HG02588 (cell line): ENCODE measurements at regions not wholly inside any gene's neighbourhood (a gene's known extent, or its start where the extent isn't known, plus 50 kb on each side); places are given as distances from the start of the nearest gene placed in this dataset.

Experiments
- ATAC-seq: cut with Tn5 transposase; IDR thresholded peaks from one replicate; pipeline ENCODE4 v1.9.1; 2021; ENCODE audit warnings: mild to moderate bottlenecking, moderate library complexity; ENCODE audit not compliant: unreplicated experiment

DNA sequence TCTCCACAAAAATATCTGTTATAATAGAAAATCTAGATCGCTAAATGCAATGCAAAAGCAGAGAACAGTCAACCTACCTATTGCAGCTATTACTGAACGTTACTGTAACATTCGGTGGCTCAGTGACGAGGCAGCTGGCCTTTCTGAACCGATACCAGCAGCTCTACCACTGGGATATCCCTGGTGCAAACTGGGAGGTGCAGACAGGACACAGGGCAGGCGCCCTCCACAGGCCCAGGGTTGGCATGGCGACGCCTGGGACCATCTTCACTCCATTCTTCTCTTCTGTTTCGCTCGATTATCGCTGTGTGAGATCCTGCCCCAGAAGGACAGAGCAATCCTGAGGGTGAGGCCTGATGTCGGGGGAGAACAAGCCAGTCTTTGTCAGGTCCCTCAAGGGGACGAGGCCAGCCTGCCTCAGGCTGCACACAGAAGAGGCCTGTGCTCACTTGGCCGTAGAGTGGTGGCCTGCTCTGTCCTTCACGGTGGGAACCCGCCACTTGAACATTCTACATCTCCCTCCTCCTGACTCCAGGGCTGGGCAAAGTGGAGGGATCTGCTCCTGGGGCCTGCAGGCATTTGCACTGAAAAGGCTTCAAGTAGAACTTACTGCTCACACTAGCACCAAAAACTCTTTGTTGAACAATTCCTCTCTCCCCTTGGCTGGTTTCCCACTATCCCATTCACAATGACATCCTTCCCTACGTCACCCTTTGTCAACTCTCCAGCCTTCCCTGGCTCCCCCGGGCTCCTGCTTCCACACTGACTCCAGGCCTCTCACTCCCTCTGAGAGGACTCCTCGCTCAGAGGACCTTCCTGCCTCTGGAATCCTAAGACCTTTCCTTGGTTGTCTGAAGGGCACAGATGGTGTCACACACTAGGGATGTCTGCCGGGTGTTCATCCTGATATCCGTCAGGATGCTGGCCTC lies 49.7 kb downstream of the CYRIA start:
- no peak for ATAC-seq

DNA sequence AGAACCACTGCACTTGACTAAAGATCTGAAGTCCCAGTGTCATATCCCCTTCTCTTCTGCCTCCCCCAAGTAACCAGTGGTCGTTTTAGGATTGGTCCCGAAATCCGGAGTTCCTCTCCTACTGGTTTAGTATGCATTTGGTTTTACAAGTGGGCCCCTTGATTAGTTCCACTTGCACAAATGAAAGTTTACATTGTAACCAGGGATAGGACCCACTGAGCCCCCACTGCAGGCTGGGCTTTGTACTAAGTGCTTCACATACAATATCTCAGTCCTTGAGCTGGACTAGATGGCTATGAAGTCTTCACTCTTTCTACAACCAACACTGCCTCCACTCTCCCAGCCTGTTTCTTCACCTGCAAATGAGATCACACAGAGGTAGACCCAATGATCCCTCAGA lies 50.4 kb downstream of the CYRIA start:
- ATAC-seq: no peak

DNA sequence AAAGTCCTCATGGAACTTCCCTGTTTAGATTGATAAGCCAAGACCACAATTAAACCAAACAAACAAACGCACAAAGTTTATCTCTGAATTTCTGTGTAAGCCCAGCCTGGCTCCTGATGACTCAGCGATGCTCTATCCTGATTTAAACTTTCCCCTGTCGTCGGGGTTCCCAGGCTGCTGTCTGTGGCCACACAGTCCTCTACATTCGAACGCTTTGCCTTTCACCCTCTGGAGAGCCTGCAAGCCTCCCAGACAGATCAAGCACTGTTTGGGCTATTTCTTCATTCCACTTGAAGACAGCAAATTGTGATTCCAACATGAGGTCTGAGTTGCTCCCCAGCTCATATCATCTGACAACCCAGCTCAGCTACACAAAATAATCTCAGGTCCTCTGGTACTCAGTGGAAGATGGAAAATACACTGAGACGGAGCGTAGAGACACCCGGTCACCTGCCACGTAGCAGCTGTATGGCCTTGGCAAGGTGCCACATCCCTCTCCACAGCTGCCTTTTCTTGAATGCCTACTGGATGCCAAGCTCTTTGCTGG lies 51.2 kb downstream of the CYRIA start:
- ATAC-seq: no peak

DNA sequence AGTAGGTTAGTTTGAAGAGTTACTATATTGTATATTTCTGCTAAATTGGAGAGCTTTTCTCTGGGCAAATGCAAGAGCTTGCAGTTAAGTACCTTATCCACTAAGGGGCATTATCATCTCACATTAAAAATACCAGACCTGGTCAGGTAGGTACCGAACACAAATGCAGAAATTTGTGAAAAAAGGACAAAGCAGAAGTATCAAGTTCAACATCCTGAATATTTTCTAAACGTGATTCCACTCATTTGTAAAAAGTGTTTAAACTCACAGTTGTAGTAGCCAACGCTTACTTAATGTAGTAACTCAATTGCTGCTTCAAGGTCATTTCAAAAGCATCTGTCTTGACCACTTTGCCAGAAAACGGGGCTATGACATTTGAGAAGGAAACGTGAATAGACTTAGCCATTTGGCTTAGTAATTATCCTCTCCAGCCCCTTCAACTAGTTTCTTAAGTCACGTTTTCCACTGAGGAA lies 52.1 kb downstream of the CYRIA start:
- no peak for ATAC-seq

DNA sequence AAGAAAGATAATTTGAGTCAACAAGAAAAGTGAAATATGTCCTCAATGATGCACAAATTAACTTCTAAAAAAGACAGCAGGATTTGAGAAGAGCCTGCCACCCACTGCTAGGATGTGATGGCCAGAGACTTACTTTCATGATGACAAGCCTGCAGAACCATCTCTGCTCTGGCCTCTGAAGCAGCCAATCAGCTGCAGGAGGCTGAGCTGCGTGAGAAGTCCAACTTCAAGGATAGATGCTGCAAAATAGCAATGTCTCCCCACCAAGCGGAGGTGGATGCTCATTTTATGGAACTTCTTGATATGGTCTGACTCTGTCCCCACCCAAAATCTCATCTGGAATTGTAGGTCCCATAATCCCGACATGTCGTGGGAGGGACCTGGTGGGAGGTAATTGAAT lies 53.1 kb downstream of the CYRIA start:
- no peak for ATAC-seq

DNA sequence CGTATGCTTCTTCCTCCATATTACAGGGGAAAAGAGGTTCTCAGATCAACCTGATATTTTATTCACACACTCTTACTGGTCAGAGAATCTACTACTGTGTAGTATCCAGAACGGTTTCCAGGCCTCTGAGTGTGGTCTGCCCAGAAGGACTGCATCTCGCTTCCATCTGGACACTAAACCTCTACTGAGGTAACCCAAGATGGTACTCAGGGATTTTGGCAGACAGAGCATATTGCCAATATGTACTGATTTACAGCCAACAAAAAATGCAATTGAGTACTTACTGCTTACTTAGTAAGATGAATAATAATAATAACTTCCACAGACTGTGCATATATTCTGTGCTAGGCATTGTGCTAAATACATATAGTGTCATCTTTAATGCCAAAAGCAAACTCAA lies 55.8 kb downstream of the CYRIA start:
- no peak for ATAC-seq

DNA sequence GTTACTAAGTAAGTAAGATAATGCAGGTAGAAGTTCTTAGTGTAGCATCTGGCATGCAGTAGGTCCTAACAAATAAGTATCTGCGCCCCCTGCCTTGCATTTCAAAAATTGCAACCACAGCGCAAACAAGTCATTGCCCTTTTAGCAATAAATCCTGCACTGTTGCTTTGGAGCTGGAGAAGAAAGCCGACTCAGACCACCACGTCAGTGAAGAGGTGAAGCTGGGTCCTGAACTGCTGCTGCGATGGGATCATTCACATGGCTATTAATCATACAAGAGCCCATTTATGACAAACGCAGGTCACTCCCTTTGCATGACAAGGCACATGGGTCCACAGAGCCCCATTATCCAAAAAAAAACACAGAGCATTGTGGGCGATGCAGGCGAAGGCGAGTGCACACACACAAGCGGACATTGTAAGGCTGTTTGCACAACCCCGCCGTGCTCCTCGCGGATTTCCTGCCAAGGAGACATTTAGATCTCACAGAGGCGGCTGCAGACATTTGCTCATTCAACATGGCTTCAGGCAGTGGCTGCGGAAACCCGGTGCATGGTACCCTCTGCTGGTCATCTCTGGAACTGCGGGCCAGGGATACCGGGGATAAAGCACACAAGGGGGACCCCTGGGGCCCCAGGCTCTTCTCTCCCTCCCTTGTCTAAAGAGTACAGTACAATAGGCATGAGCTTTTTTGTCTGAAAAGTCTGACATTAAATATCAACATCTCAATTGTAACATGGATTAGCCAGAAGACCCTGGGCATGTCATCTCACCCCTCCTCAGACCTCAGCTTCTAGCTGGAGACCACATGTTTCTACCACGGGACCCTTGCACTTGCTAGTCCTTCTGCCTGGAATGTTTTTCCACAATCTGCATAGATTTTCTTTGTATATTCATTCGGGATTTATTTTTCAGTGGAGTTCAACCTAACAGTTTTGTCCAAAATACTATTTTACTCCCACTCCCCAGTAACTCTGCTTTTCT lies 56.7 kb downstream of the CYRIA start:
- ATAC-seq: peak; percentile 91

DNA sequence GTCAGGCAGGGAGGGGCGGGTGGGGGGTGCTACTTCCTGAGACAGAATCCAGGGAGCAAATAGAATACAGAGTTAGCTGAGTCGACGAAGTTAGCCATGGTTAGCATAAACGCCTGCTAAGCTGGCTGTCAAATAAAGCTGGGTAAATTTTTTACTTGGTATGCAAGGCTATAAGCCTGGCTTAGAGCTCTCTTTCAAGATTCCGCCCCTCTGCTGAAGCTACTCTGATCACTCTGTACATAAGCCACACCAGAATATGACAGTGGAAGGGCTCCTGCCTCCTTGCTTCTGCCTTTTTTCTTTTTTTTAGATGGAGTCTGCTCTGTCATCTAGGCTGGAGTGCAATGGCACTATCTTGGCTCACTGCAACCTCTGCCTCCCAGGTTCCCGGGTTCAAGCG lies 58.3 kb downstream of the CYRIA start:
- no peak for ATAC-seq

DNA sequence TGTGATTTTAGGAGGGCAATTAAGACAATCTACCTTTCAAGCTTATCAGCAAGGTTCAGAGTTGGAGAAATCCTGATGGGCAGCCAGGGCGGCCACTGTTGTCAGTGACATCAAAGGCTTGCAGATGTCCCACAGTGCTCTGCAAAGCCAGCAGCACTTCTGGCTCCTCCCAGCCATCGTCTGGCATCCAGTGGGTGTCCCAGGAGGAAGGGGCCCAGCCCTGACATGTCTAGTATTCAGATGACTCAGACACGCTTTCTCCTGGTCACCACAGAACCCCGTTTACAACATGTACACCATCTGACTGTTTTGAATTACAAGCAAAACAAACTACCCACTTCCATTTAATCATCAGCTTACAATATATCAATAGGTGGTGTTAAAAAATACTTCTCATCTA lies 61.4 kb downstream of the CYRIA start:
- ATAC-seq: no peak

DNA sequence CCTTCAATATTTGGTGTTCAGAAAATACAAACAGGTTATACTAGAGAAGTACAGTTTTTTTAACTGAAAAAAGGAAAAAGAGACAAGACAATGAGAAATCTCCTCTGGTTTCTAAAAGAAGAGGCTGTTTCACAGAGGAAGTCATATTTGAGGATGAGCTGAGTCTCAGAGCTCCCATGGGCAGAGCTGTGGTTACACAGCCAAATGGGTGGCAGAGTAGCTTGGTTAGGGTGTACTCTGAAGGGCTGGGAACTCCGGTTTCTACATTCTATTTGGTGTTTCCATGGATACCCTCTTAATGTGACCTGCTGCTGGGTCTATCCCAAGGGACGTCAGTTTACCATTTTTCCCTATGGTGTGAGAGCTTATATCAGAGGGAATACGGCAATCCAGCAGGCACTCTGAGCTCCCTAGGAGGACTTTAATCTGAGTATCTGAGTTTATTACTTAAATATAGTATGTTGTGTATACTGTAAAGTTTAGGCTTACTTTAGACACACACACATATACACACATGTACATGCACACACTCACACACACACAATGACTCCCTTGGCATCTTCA lies 74.2 kb downstream of the CYRIA start:
- ATAC-seq: no peak

DNA sequence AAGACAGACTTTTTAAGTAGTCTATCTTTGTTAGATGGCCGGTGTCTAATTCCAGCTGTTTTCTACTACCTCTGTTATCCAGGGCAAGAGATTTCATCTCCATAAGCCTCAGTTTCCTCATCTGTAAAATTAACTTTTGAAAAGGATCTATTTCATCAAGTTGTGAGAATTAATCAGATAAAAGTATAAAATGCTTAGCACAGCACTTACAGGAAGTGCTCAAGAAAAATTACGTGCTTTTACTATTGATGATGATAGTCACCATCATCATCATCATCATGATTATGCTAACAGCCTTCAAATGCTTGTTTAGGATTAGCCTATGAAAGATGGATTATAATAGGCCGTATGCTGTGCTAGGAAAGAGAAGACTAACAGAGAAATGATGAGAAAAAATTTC lies 76.2 kb downstream of the CYRIA start:
- ATAC-seq: no peak

DNA sequence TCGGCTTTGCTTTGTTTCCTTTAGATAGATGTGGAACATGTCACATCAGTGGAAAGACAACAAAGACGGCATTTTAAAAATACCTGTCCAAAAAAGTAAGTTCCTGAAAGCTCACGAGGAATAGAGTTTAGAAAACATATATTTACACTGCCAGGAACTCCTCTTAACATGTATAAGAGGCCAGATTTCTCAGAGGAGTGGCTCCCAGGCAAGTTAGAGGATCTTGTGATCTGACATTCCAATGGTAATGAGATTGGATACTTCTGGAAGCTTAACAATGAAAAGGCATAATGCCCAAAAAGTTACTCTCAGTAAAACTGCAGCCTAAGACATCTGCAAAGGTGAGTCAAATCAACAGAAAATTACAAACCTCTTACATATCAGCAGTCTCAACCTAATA lies 77.1 kb downstream of the CYRIA start:
- ATAC-seq: no peak

DNA sequence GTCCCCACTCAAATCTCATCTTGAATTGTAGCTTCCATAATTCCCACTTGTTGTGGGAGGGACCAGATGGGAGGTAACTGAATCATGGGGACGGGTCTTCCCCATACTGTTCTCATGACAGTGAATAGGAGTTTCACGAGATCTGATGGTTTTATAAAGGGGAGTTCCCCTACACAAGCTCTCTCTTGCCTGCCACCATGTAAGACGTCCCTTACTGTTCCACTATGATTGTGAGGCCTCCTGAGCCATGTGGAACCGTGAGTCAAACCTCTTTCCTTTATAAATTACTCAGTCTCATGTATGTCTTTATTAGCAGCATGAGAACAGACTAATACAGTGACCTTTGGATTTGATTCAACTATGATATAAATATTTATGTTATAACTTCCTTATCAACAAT lies 78.0 kb downstream of the CYRIA start:
- ATAC-seq: no peak

DNA sequence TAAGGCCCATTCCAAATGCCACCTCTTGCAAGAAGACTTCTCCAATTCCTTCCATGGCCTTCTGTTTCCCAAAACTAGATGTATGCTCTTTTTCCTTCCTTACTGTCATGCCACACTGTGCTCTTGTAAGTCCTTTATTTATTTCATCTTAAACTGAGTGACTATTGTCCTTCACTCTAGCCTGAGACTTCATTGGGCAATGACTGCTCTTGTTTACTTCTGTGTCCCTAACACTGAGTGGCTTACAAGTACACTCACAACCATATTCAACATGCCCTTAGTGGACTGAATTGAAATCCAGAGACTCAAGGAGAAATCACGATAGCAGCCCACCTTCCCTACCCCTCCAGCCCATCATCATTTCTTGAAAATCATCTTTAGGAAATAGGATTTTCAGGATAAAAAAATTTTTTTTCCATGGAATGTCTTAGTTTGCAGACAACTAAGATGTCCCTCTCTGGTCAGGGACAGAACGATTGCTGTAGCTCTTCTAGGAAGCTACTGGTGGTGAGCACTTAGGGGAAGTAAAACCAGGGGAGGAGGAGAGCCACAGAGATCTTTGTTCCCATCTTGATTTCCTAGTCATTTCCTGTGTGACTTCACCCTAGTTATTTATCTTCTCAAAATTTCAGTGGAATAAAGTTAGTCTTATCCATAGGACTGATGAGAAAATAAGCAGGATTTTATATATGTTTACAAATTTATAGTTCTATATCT lies 80.7 kb downstream of the CYRIA start:
- no peak for ATAC-seq

DNA sequence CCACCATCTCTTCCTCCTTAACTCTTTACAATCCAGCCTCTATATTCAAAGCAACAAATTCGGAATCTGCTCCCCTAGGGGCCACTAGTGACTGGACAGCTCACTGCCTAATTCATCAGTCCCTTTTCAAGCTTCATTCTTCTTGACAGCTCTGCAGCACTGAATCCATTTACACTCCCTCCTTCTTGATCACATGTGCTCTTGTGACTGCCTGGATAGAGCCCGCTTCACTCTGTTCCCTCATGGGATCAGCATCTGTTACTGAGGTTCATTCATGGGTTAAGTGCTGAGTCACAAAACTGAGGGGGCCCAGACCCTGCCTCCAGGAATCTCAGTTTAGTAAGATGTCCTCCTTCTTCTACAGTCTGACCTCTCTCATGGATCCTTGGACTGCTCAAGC lies 81.5 kb downstream of the CYRIA start:
- no peak for ATAC-seq

DNA sequence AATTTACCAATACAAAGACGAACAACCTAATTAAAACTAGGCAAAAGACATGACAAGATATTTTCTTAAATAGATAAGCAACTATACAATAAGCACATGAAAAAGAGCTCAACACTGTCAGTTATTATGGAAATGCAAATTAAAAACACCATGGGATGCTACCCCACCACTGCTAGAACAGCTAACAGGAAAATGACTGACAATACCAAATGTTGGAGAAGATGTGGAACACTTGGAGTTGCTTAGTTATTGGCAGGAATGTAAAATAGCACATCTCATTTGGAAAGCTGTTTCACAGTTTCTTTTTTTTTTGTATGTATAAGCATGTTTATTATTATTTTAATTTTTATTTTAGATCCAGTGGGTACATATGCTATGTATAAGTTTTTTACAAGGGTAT lies 84.4 kb downstream of the CYRIA start:
- no peak for ATAC-seq

DNA sequence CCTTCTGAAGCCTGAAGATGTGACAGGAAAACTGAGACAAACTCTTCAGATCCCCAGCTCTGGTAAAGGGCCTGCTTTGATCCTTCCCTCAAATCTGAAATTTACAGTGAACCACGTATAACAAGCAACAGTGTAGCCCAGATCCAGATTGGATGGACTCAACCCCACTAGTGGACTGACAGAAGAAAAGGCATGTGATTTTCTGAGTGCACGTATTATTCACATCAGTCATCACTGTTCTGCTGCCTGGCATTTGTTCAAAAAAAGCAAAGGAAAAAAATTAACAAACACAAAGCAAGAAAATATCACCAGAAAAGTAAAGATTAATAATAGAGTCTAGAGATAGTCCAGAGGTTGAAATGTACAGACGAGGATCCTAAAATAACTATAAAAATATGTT lies 87.6 kb downstream of the CYRIA start:
- no peak for ATAC-seq

DNA sequence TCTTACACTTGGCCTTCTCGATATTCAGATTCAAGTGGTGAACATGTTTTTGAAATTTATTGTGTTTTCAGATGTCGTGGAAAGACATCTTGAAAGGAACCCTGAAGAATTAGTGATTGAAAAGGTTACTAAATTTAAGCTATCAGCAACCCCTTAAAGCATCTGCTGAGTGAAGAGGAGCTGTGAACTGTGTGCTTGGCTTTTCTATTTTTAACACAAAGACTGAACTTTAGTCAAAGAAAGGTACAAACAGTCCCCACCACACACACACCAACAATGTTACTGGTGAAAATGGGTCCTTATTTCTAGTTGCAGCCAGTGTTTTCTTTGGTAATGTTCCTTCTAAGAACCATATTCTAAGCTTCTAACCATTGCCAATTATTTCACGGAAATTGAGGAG lies 95.1 kb downstream of the CYRIA start:
- no peak for ATAC-seq

DNA sequence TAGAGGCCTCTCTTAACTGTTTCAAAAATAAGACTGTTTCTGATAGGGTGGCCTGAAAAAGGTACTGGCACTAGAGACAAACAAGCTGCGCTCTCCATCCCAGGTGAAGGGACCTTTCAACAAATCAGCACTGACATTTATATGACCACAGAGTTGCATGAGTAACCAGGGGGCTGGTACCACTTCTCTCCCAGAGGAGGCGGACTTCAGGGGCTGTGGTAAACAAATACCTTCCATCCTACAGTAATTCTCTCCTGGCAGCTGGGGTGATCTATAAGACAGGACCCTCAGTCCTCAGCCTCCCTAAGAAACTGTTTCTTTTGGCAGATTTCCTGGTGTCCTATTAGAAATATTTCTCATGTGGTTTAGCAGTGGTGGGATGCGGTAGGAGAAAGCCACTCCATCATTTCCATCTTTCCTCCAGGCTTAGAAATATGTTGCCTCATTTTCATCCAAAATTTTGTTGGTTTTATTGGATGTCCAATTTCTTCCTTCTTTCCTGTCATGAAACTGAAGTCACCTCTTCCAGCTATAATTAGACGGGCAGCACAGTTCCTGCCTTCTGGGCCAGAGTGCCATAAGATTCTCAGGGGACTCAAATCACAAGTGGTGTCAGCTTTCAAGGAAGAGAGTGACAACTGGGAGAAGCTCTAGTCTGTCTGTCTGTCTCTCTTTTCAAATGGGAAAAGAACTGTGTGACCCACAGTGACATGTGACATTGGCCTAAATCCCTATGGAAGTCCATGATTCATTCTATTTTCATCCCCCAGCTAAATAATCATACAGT lies 96.4 kb downstream of the CYRIA start:
- no peak for ATAC-seq

DNA sequence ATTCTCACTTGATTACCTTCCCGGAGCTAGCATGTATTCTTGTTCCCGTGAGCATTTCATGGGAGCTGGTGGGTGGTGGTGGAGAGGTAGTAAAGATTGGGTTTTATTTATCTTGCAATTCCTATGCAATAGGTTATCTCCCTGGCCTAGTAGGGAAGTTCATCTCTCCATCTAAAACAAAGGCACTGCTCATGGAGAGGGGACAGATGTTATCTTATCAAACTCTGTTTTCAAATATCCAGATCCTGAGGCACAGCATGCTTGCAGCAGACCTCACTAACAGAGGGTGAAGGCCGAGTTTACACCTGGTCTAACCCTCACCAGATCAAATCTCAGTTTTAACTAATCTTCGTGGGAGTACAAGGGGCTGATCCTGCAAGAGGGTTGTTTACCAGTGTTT lies 98.9 kb downstream of the CYRIA start:
- no peak for ATAC-seq
